ENCODE measurements at regions not wholly inside any gene's neighbourhood (a gene's known extent, or its start where the extent isn't known, plus 50 kb on each side); places are given as distances from the start of the nearest gene placed in this dataset.

GRCh38 chr2:220556658-220557057 is 929.2 kb downstream of the SLC4A3 start:
- no peak for DNase-seq
- H3K27me3 ChIP-seq, result no peaks in the 10 kb centered on the region
- H3K27ac ChIP-seq, result no peak overlapping the region
- no peak for ATAC-seq
- H3K9me3 ChIP-seq, result no peaks in the 10 kb centered on the region
- no peaks in the 10 kb centered on the region for H3K36me3 ChIP-seq
- H3K4me3 ChIP-seq, result no peak overlapping the region
- TF ChIP-seq CTCF (IDR thresholded peaks at IDR 0.05), result no peak
- intact Hi-C loops (cut with DNase I), result no loop called here
- H3K4me1 ChIP-seq, result no peaks in the 10 kb centered on the region

DNA sequence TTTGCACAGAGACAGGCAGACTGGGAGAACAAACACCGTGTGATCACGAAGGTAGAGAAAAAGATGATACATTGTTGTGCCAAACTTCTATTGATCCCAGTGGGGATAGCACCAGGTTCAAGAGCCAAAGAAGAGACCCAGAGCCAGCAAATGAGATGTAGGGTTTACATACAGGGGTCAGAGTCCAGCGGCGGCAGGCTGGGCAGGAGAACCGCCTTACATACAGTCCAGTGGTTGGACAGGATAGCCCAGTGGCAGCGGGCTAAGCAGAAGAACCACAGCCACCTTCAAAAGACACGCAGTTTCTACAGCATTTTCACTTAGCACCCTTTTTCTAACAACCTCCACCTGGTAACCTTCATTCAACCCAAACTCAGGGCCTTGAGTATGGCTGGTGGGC is 932.8 kb downstream of the SLC4A3 start:
- TF ChIP-seq CTCF (IDR thresholded peaks at IDR 0.05), result no peak
- ATAC-seq, result no peak

DNA sequence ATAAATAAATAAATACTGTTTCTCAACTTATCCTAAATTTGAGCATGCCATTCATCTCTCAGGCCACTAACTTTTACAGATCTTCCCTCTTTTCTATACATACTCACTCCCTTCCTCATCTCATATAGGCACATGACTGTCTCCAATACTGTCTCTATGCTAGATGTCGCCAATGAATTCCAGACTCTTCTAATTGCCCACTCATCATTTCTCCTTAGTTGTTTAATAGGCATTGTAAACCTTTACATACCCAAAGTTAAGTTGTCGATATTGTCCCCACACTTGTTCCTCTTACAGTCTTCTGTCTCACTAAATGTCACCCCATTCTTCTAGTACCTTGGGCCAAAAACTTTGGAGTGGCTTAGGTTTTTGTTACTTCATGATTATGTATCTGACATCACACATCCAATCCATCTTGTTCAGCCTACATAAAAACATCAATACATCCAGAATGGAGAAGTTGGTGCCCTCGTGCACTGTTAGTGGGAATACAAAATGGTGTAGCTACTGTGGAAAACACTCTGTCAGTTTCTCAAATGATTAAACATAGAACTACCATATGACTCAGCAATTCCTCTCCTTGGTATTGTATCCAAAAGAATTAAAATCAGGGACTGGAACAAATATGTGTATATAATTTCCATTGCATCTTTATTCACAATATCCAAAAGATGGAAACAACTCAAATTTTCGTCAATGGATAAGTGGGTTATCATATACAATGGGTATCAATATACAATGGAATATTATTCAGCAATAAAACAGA is 935.1 kb downstream of the SLC4A3 start:
- no peaks in the 10 kb centered on the region for H3K9me3 ChIP-seq
- DNase-seq (no peak), ATAC-seq (no peak)
- intact Hi-C loops (cut with DNase I), result no loop called here
- H3K4me1 ChIP-seq, result no peaks in the 10 kb centered on the region
- H3K36me3 ChIP-seq, result no peaks in the 10 kb centered on the region
- no peak overlapping the region for H3K27ac ChIP-seq
- no peak overlapping the region for H3K4me3 ChIP-seq
- H3K27me3 ChIP-seq, result no peaks in the 10 kb centered on the region
- no peak for TF ChIP-seq CTCF (IDR thresholded peaks at IDR 0.05)

More for the DNA sequence above, 932.8 kb downstream of the SLC4A3 start:
- Histone ChIP-seq H3K4me3 (no peak overlapping the region), H3K4me1 (no peaks in the 10 kb centered on the region), H3K9me3 (no peaks in the 10 kb centered on the region), H3K27me3 (no peaks in the 10 kb centered on the region), H3K27ac (no peak overlapping the region), H3K36me3 (no peaks in the 10 kb centered on the region)
- peak in 1 of 4 donors; percentile 56 for DNase-seq
- intact Hi-C loops (cut with DNase I), result no loop called here

DNA sequence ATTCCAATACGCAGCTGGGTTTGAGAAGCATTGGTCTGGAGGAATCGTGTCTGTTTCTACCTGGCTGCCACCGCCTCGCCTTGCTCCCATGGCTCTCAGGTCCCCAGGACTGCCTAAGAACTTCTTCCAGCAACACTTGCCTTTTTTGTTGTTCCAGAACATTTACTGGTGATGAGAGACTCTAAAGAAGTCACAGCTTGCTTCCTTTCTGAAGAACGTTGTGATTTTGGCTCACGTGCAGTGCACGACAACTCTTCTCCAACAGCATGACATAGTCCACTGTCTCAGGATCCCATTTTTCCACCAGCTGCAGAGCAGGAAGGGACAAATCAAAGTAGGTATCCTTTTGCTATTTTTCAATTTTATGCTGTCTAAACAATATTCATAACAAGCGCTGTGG is 940.9 kb downstream of the SLC4A3 start:
- TF ChIP-seq CTCF (IDR thresholded peaks at IDR 0.05), result no peak
- H3K36me3 ChIP-seq, result no peaks in the 10 kb centered on the region
- no peaks in the 10 kb centered on the region for H3K27me3 ChIP-seq
- intact Hi-C loops (cut with DNase I), result no loop called here
- H3K27ac ChIP-seq, result no peak overlapping the region
- H3K9me3 ChIP-seq, result no peaks in the 10 kb centered on the region
- no peak for ATAC-seq
- no peak for DNase-seq
- H3K4me1 ChIP-seq, result no peaks in the 10 kb centered on the region
- H3K4me3 ChIP-seq, result no peak overlapping the region

DNA sequence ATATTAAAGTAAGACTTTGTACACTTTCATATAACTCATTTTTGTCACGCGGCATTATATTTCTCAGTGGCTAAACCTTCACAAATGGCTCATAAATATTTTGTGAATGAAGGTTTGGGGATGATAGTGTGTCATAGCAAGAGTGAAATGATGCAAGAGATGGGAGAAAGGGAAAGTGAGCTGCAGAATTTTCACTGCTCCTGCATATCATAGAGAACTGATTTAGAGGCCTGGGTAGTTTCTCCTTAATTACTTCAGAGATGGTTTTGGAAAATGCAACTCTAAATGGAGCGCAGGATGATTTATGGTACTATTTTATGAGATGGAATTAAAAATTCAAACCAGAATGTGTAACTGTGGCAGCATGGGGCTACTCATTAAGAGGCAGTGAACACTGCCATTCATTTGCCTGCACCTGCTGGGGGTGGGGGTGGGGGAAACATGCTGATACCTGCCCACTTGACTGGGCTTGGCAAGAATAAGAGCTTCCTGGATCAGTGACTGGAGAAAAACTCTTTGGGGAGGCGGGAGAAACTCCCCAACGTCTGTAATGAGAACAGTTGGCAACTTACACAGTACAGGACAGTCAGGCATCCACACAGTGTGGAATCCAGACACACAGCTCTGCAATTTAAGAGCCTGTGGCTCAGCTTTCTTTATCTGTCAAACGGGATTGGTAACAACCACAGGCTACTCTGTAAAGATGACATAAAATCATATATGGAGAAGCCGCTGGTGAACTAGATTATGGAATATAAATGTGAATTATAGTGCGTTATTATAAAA is 941.9 kb downstream of the SLC4A3 start:
- H3K4me3 ChIP-seq, result no peak overlapping the region
- H3K27ac ChIP-seq, result no peak overlapping the region
- H3K4me1 ChIP-seq, result no peaks in the 10 kb centered on the region
- intact Hi-C loops (cut with DNase I), result no loop called here
- no peaks in the 10 kb centered on the region for H3K36me3 ChIP-seq
- H3K9me3 ChIP-seq, result no peaks in the 10 kb centered on the region
- TF ChIP-seq CTCF (IDR thresholded peaks at IDR 0.05), result no peak
- ATAC-seq, result no peak
- DNase-seq, result no peak
- H3K27me3 ChIP-seq, result no peaks in the 10 kb centered on the region
